ENCODE measurements at regions not wholly inside any gene's neighbourhood (a gene's known extent, or its start where the extent isn't known, plus 50 kb on each side); places are given as distances from the start of the nearest gene placed in this dataset.

GRCh38 chr22:47335460-47335859 lies 573.0 kb downstream of the TBC1D22A start:
- Histone ChIP-seq H3K9me1 (ENCODE audit: insufficient read depth, low read length) (no peaks in the 10 kb centered on the region), H2AFZ (replicated peaks; ENCODE audit: low read length, poor library complexity) (peak overlapping the region; percentile 38), H4K20me1 (ENCODE audit: insufficient read depth, low read length) (no peaks in the 10 kb centered on the region), H3K18ac (ENCODE audit: low read depth, low read length) (no peak overlapping the region), H2BK20ac (ENCODE audit: low read depth, low read length) (no peak overlapping the region), H3K23ac (ENCODE audit: low read depth, low read length) (no peak overlapping the region), H3K14ac (replicated peaks; ENCODE audit: low read depth, low read length) (no peak overlapping the region), H2BK5ac (ENCODE audit: low read depth, low read length, poor library complexity, severe bottlenecking) (no peak overlapping the region), H4K5ac (ENCODE audit: low read depth, low read length) (no peak overlapping the region), H3K27ac (ENCODE audit: insufficient read depth, low read length) (no peak overlapping the region), H3K9me3 (ENCODE audit: control insufficient read depth, insufficient read depth, low read length) (peaks cover 7% of the 10 kb centered on the region; the same call in 1 of the 2 replicates), H3K4me3 (ENCODE audit: insufficient read depth, low read depth, low read length) (no peak overlapping the region), H3K27me3 (ENCODE audit: control insufficient read depth, insufficient read depth, low read length) (no peaks in the 10 kb centered on the region), H2BK120ac (ENCODE audit: low read depth, low read length) (no peak overlapping the region), H3K9ac (ENCODE audit: low read depth, low read length) (no peak overlapping the region), H4K91ac (ENCODE audit: insufficient read depth, low read depth, low read length) (no peak overlapping the region), H3K56ac (ENCODE audit: extremely low read depth, insufficient read depth, low read length) (no peak overlapping the region), H3K36me3 (ENCODE audit: control insufficient read depth, insufficient read depth, low read length) (no peaks in the 10 kb centered on the region), H3K4me1 (ENCODE audit: control insufficient read depth, insufficient read depth, low read length) (peaks cover 2% of the 10 kb centered on the region; the same call in 1 of the 2 replicates), H3K79me1 (ENCODE audit: low read depth in 1 of 2, low read length in 2 of 2) (no peaks in the 10 kb centered on the region), H3K4ac (ENCODE audit: low read depth, low read length) (no peak overlapping the region), H2BK15ac (ENCODE audit: low read depth, low read length) (no peak overlapping the region), H3K4me2 (ENCODE audit: low read depth, low read length) (no peak overlapping the region), H4K8ac (ENCODE audit: low read depth in 2 of 2, low read length in 2 of 2) (no peak overlapping the region), H2AK9ac (replicated peaks; ENCODE audit: low read depth, low read length, poor library complexity) (no peak overlapping the region), H2AK5ac (ENCODE audit: low read depth, low read length) (no peak overlapping the region)
- ATAC-seq (ENCODE audit: low read depth), result no peak
- WGBS, 2 experiments (ENCODE audit: extremely low coverage in 2 of 2, insufficient read length in 1 of 2), result 84% methylated on average over 6 of the region's 10 CpGs; no CpG with 5 or more reads in 1 of the 2 experiments
- no TSS peak for BruUV-seq (replicated peaks)
- dilution Hi-C loops (cut with HindIII; ENCODE audit: low sequenced_read_pairs, unreplicated experiment), result no loop called here
- TF ChIP-seq BHLHE40 (IDR thresholded peaks at IDR 0.05; ENCODE audit: low read depth, low read length), result no peak
- TF ChIP-seq MAZ (IDR thresholded peaks at IDR 0.05; ENCODE audit: borderline replicate concordance, low read depth, low read length), result no peak
- no peak for TF ChIP-seq MAFK (IDR thresholded peaks at IDR 0.05; ENCODE audit: low read depth, low read length)
- no peak for TF ChIP-seq RFX5 (IDR thresholded peaks at IDR 0.05; ENCODE audit: low read depth, low read length)
- TF ChIP-seq ELK1 (IDR thresholded peaks at IDR 0.05; ENCODE audit: borderline replicate concordance, low read depth, low read length), result no peak
- TF ChIP-seq FOS (IDR thresholded peaks at IDR 0.05; ENCODE audit: low read depth, low read length), result no peak
- no peak for TF ChIP-seq NFE2L2 (IDR thresholded peaks at IDR 0.05; ENCODE audit: low read depth, low read length)
- TF ChIP-seq, protein P1, sequence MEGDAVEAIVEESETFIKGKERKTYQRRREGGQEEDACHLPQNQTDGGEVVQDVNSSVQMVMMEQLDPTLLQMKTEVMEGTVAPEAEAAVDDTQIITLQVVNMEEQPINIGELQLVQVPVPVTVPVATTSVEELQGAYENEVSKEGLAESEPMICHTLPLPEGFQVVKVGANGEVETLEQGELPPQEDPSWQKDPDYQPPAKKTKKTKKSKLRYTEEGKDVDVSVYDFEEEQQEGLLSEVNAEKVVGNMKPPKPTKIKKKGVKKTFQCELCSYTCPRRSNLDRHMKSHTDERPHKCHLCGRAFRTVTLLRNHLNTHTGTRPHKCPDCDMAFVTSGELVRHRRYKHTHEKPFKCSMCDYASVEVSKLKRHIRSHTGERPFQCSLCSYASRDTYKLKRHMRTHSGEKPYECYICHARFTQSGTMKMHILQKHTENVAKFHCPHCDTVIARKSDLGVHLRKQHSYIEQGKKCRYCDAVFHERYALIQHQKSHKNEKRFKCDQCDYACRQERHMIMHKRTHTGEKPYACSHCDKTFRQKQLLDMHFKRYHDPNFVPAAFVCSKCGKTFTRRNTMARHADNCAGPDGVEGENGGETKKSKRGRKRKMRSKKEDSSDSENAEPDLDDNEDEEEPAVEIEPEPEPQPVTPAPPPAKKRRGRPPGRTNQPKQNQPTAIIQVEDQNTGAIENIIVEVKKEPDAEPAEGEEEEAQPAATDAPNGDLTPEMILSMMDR (conservative IDR thresholded peaks at IDR 0.05; ENCODE audit: low read depth, low read length), result no peak
- TF ChIP-seq CEBPB (IDR thresholded peaks at IDR 0.05; ENCODE audit: low read depth, low read length), result no peak
- no peak for TF ChIP-seq RCOR1 (IDR thresholded peaks at IDR 0.05; ENCODE audit: insufficient replicate concordance, low read length)
- no peak for TF ChIP-seq MXI1 (IDR thresholded peaks at IDR 0.05; ENCODE audit: borderline replicate concordance, low read depth, low read length)
- no peak for TF ChIP-seq CHD1 (IDR thresholded peaks at IDR 0.05; ENCODE audit: low read depth, low read length)
- TF ChIP-seq POLR2A (IDR thresholded peaks at IDR 0.05; ENCODE audit: low read depth, low read length), result no peak
- TF ChIP-seq SMC3 (IDR thresholded peaks at IDR 0.05; ENCODE audit: low read depth, low read length), result no peak
- no peak for TF ChIP-seq RAD21 (IDR thresholded peaks at IDR 0.05; ENCODE audit: low read length)
- TF ChIP-seq USF2 (IDR thresholded peaks at IDR 0.05; ENCODE audit: low read depth, low read length), result no peak
- in situ Hi-C loops (cut with MboI; ENCODE audit: low sequenced_read_pairs), result no loop called here
- DNase-seq, result no peak
- CTCF ChIA-PET, result no interaction called here
- intact Hi-C loops (cut with micrococcal nuclease), result no loop called here
- POLR2A ChIA-PET (ENCODE audit: unreplicated experiment), result no interaction called here

Data from IMR-90 (cell line).